Ishikawa (cell line): ENCODE measurements at regions not wholly inside any gene's neighbourhood (a gene's known extent, or its start where the extent isn't known, plus 50 kb on each side); places are given as distances from the start of the nearest gene placed in this dataset.

Experiments
- CEBPB ChIP-seq: IDR thresholded peaks from 2 replicates; pipeline ENCODE4 v1.6.1; 2012
- CREB1 ChIP-seq: IDR thresholded peaks from 2 replicates; pipeline ENCODE4 v1.6.1; 2012; ENCODE audit warnings: low read depth
- EGR1 ChIP-seq: IDR thresholded peaks from 2 replicates; pipeline ENCODE4 v1.6.1; 2012
- EP300 ChIP-seq: IDR thresholded peaks from 2 replicates; pipeline ENCODE4 v1.6.1; 2012; ENCODE audit warnings: borderline replicate concordance
- FOXM1 ChIP-seq: IDR thresholded peaks from 2 replicates; pipeline ENCODE4 v1.6.1; 2012; ENCODE audit warnings: low read depth, borderline replicate concordance
- NFIC ChIP-seq: IDR thresholded peaks from 2 replicates; pipeline ENCODE4 v1.6.1; 2012
- RAD21 ChIP-seq: IDR thresholded peaks from 2 replicates; pipeline ENCODE4 v1.6.1; 2012; ENCODE audit warnings: low read depth
- TAF1 ChIP-seq: IDR thresholded peaks from 2 replicates; pipeline ENCODE4 v1.6.1; 2012; ENCODE audit warnings: low read depth, mild to moderate bottlenecking
- TCF12 ChIP-seq: IDR thresholded peaks from 2 replicates; pipeline ENCODE4 v1.6.1; 2012; ENCODE audit warnings: low read depth
- TEAD4 ChIP-seq: IDR thresholded peaks from 2 replicates; pipeline ENCODE4 v1.6.1; 2012
- USF1 ChIP-seq: IDR thresholded peaks from 2 replicates; pipeline ENCODE4 v1.6.1; 2012
- YY1 ChIP-seq: IDR thresholded peaks from 2 replicates; pipeline ENCODE4 v1.6.1; 2012; ENCODE audit warnings: low read depth
- ZBTB7A ChIP-seq: IDR thresholded peaks from 2 replicates; pipeline ENCODE4 v1.6.1; 2012; ENCODE audit warnings: low read depth
- TF ChIP-seq, protein P1 (sequence below): IDR thresholded peaks from 2 replicates; pipeline ENCODE4 v1.6.1; 2012
- TF ChIP-seq, protein P2 (sequence below): IDR thresholded peaks from 2 replicates; pipeline ENCODE4 v1.6.1; 2012; ENCODE audit warnings: low read depth, mild to moderate bottlenecking

DNA sequence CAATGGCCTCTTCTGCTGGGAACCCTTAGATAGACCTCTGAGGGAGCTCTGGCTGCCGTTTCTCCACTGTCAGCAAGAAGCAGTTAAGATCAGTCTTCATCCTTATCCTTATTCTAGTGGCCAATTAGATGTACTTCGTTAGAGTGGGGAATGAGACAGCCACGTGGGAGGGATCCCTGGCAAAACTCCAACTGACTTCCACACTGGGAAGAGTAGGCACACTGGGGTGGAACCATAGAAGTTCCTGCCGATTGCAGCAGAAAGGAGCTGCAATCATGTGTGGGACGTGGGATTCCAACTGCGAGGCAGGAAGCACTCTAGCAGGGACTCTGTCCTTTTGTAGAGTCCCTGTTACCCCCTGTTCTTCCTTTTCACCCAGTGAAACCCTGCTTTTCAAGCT lies 226.3 kb upstream of the RGS17 start:
- TF ChIP-seq TCF12: no peak
- no peak for TF ChIP-seq TEAD4
- no peak for TF ChIP-seq EGR1
- no peak for TF ChIP-seq CEBPB
- no peak for TF ChIP-seq USF1
- TF ChIP-seq FOXM1: no peak
- TF ChIP-seq ZBTB7A: no peak
- TF ChIP-seq YY1: no peak
- no peak for TF ChIP-seq TAF1
- TF ChIP-seq, protein P1, sequence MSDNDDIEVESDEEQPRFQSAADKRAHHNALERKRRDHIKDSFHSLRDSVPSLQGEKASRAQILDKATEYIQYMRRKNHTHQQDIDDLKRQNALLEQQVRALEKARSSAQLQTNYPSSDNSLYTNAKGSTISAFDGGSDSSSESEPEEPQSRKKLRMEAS: no peak
- TF ChIP-seq CREB1: no peak
- TF ChIP-seq RAD21: no peak
- TF ChIP-seq NFIC: no peak
- TF ChIP-seq, protein P2, sequence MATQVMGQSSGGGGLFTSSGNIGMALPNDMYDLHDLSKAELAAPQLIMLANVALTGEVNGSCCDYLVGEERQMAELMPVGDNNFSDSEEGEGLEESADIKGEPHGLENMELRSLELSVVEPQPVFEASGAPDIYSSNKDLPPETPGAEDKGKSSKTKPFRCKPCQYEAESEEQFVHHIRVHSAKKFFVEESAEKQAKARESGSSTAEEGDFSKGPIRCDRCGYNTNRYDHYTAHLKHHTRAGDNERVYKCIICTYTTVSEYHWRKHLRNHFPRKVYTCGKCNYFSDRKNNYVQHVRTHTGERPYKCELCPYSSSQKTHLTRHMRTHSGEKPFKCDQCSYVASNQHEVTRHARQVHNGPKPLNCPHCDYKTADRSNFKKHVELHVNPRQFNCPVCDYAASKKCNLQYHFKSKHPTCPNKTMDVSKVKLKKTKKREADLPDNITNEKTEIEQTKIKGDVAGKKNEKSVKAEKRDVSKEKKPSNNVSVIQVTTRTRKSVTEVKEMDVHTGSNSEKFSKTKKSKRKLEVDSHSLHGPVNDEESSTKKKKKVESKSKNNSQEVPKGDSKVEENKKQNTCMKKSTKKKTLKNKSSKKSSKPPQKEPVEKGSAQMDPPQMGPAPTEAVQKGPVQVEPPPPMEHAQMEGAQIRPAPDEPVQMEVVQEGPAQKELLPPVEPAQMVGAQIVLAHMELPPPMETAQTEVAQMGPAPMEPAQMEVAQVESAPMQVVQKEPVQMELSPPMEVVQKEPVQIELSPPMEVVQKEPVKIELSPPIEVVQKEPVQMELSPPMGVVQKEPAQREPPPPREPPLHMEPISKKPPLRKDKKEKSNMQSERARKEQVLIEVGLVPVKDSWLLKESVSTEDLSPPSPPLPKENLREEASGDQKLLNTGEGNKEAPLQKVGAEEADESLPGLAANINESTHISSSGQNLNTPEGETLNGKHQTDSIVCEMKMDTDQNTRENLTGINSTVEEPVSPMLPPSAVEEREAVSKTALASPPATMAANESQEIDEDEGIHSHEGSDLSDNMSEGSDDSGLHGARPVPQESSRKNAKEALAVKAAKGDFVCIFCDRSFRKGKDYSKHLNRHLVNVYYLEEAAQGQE: no peak
- TF ChIP-seq EP300: no peak

DNA sequence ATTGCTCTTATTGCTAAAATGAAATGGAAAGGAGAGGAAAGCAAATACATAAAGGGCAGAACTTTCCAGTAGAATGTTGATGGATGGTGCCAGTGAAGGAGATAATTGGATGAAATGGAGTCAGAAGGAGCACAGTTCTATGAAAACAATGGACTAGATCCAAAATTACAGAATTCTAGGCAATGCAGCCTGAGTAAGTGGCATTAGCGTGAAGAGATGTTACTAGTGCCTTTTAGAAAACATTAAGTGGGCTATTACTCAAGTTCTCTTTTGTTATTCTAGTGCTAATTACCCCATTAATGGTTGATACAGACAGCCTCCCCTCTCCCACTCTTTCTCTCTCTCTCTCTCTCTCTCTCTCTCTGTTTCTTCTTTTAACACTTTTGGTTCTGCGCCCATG lies 209.5 kb upstream of the RGS17 start:
- TF ChIP-seq TCF12: no peak

GRCh38 chr6:153334121-153334520 lies 203.0 kb upstream of the RGS17 start:
- TF ChIP-seq CEBPB (no peak), TCF12 (no peak), TAF1 (no peak), NFIC (no peak), USF1 (no peak), EP300 (no peak), YY1 (no peak), ZBTB7A (no peak), RAD21 (no peak), EGR1 (no peak), FOXM1 (no peak)
- TF ChIP-seq, protein P2: no peak
- TF ChIP-seq, protein P1: no peak

DNA sequence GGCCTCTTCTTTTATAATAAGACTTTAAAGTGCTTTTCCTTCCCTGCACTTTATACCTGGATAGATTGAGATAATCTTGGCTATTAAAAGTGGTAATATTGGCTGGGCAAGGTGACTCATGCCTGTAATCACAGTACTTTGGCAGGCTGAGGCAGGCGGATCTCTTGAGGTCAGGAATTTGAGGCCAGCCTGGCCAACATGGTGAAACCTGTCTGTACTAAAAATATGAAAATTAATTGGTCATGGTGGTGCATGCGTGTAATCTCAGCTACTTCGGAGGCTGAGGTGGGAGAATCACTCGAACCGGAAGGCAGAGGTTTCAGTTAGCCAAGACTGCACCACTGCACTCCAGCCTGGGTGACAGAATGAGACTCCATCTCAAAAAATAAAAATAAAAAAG lies 197.1 kb upstream of the RGS17 start:
- TF ChIP-seq EP300 (no peak), CEBPB (no peak), EGR1 (no peak), RAD21 (no peak), USF1 (no peak), TCF12 (no peak), CREB1 (no peak)
- TF ChIP-seq, protein P2: no peak

GRCh38 chr6:153325661-153326060 lies 194.6 kb upstream of the RGS17 start:
- TF ChIP-seq TAF1 (no peak), USF1 (no peak), FOXM1 (no peak), RAD21 (no peak), ZBTB7A (no peak), EP300 (no peak), TEAD4 (no peak), TCF12 (no peak), NFIC (no peak), CREB1 (no peak), EGR1 (no peak), YY1 (no peak), CEBPB (no peak)
- TF ChIP-seq, protein P1: no peak
- TF ChIP-seq, protein P2: no peak
